Breast epithelium (tissue), 3 donors: ENCODE measurements at regions not wholly inside any gene's neighbourhood (a gene's known extent, or its start where the extent isn't known, plus 50 kb on each side); places are given as distances from the start of the nearest gene placed in this dataset.

Experiments
- POLR2AphosphoS5 ChIP-seq, 3 donors: sonication (generic); formaldehyde crosslinking; IDR thresholded peaks; one replicate each; pipeline ENCODE4 v1.6.1; 2017; ENCODE audit warnings: antibody characterized with exemption in 3 of 3
- TF ChIP-seq, protein P1 (sequence below), 3 donors: fragments of 450-650 bp; IDR thresholded peaks; one replicate each; pipeline ENCODE4 v1.5.1; 2016 to 2017; ENCODE audit warnings: antibody characterized with exemption in 3 of 3, mild to moderate bottlenecking in 3 of 3, moderate library complexity in 3 of 3

GRCh38 chr2:150088538-150088937, 398.9 kb downstream of the RND3 start:
- TF ChIP-seq, protein P1, sequence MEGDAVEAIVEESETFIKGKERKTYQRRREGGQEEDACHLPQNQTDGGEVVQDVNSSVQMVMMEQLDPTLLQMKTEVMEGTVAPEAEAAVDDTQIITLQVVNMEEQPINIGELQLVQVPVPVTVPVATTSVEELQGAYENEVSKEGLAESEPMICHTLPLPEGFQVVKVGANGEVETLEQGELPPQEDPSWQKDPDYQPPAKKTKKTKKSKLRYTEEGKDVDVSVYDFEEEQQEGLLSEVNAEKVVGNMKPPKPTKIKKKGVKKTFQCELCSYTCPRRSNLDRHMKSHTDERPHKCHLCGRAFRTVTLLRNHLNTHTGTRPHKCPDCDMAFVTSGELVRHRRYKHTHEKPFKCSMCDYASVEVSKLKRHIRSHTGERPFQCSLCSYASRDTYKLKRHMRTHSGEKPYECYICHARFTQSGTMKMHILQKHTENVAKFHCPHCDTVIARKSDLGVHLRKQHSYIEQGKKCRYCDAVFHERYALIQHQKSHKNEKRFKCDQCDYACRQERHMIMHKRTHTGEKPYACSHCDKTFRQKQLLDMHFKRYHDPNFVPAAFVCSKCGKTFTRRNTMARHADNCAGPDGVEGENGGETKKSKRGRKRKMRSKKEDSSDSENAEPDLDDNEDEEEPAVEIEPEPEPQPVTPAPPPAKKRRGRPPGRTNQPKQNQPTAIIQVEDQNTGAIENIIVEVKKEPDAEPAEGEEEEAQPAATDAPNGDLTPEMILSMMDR (IDR thresholded peaks at IDR 0.05): no peak
- TF ChIP-seq POLR2AphosphoS5 (IDR thresholded peaks at IDR 0.05): no peak
